Esophagus squamous epithelium (tissue), 4 donors: ENCODE measurements at regions not wholly inside any gene's neighbourhood (a gene's known extent, or its start where the extent isn't known, plus 50 kb on each side); places are given as distances from the start of the nearest gene placed in this dataset.

Experiments used
- POLR2A ChIP-seq, 4 donors: fragments of 450-650 bp; IDR thresholded peaks; one replicate each; pipeline ENCODE4 v1.6.1; 2017; ENCODE audit warnings: antibody characterized with exemption in 4 of 4, mild to moderate bottlenecking in 4 of 4, moderate library complexity in 3 of 4
- TF ChIP-seq, protein P1 (sequence below), 6 experiments: fragments of 450-650 bp in 4 of 6; fragments of 200-600 bp in 2 of 6; sonication (generic) in 2 of 6; IDR thresholded peaks; one replicate each; pipeline ENCODE4 v1.5.1; 2016 to 2019; ENCODE audit warnings: antibody characterized with exemption in 6 of 6, mild to moderate bottlenecking in 4 of 6, moderate library complexity in 4 of 6

DNA sequence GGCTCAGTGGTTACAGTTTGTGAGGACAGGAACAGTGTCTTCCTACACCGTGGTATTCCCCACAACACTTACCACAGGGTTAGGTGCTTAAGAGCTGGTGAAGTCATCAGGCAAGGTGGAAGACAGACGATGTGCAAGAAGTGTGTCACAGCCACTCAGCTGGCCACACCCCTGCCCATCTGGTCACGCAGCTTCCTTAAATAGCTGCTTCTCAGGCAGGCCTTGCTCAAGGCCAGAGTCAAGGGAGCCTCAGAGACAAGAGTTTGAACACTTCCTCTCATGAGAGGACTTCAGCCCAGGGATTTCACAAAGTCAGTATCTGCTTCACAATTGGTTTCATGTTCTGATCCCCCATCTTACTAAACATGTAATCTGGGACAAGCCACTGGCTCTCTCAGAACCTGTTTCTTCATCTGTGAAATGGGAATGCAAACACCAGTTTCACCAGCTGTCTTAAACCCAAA is 80.3 kb upstream of the FRY start:
- TF ChIP-seq, protein P1, sequence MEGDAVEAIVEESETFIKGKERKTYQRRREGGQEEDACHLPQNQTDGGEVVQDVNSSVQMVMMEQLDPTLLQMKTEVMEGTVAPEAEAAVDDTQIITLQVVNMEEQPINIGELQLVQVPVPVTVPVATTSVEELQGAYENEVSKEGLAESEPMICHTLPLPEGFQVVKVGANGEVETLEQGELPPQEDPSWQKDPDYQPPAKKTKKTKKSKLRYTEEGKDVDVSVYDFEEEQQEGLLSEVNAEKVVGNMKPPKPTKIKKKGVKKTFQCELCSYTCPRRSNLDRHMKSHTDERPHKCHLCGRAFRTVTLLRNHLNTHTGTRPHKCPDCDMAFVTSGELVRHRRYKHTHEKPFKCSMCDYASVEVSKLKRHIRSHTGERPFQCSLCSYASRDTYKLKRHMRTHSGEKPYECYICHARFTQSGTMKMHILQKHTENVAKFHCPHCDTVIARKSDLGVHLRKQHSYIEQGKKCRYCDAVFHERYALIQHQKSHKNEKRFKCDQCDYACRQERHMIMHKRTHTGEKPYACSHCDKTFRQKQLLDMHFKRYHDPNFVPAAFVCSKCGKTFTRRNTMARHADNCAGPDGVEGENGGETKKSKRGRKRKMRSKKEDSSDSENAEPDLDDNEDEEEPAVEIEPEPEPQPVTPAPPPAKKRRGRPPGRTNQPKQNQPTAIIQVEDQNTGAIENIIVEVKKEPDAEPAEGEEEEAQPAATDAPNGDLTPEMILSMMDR (IDR thresholded peaks at IDR 0.05) = no peak
- TF ChIP-seq POLR2A (IDR thresholded peaks at IDR 0.05) = no peak
